ENCODE measurements at regions not wholly inside any gene's neighbourhood (a gene's known extent, or its start where the extent isn't known, plus 50 kb on each side); places are given as distances from the start of the nearest gene placed in this dataset.

DNA sequence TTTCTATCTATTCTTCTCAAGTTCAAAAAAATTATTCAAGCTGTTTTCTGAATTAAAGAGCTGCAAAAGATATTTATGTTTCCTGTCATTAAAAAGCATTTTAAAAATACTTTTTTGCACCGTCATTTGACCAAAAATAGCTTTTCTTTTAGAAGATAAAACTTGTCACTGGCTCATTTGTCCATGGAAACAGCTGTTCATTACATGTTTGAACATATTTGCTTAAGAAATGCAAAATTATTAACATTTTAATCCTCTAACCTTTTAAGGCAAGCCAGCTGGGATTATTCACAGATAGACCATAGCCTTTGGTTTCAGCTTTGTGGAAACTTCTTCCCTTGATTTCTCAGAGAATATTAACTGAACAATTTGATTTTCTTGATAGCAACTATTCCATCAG lies 393.9 kb downstream of the TUSC1 start:
- ChIA-PET POLR2A (no interaction called here), CTCF (no interaction called here)
- no peaks in the 10 kb centered on the region for H3K9me2 ChIP-seq
- no peak for TF ChIP-seq JUND (IDR thresholded peaks at IDR 0.05)
- TF ChIP-seq EZH2phosphoT487 (IDR thresholded peaks at IDR 0.05; ENCODE audit: borderline replicate concordance, low read depth): no peak
- no peak for TF ChIP-seq SMC3 (IDR thresholded peaks at IDR 0.05; ENCODE audit: low read depth, low read length)
- no peak for TF ChIP-seq TCF12 (IDR thresholded peaks at IDR 0.05)
- TF ChIP-seq, protein P1, sequence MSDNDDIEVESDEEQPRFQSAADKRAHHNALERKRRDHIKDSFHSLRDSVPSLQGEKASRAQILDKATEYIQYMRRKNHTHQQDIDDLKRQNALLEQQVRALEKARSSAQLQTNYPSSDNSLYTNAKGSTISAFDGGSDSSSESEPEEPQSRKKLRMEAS (IDR thresholded peaks at IDR 0.05; ENCODE audit: low read depth): no peak
- TF ChIP-seq TAF1 (IDR thresholded peaks at IDR 0.05; ENCODE audit: borderline replicate concordance, low read depth, low read length): no peak
- TF ChIP-seq RCOR1 (IDR thresholded peaks at IDR 0.05; ENCODE audit: low read length): no peak
- TF ChIP-seq, protein P2, sequence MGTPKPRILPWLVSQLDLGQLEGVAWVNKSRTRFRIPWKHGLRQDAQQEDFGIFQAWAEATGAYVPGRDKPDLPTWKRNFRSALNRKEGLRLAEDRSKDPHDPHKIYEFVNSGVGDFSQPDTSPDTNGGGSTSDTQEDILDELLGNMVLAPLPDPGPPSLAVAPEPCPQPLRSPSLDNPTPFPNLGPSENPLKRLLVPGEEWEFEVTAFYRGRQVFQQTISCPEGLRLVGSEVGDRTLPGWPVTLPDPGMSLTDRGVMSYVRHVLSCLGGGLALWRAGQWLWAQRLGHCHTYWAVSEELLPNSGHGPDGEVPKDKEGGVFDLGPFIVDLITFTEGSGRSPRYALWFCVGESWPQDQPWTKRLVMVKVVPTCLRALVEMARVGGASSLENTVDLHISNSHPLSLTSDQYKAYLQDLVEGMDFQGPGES (IDR thresholded peaks at IDR 0.05; ENCODE audit: low read depth, low read length): no peak
- TF ChIP-seq FOSL2 (IDR thresholded peaks at IDR 0.05; ENCODE audit: borderline replicate concordance, low read depth): no peak
- no peak for TF ChIP-seq SIN3A (IDR thresholded peaks at IDR 0.05; ENCODE audit: borderline replicate concordance, low read depth, low read length)
- TF ChIP-seq ELF1 (IDR thresholded peaks at IDR 0.05): no peak
- TF ChIP-seq FOXM1 (IDR thresholded peaks at IDR 0.05; ENCODE audit: low read depth): no peak
- no peak for TF ChIP-seq FOXJ3 (CRISPR knock-in tag; IDR thresholded peaks at IDR 0.05)
- TF ChIP-seq TEAD4 (IDR thresholded peaks at IDR 0.05; ENCODE audit: borderline replicate concordance, insufficient read depth): no peak
- no peak for TF ChIP-seq RAD21 (IDR thresholded peaks at IDR 0.05; ENCODE audit: low read length)
- TF ChIP-seq, protein P3, sequence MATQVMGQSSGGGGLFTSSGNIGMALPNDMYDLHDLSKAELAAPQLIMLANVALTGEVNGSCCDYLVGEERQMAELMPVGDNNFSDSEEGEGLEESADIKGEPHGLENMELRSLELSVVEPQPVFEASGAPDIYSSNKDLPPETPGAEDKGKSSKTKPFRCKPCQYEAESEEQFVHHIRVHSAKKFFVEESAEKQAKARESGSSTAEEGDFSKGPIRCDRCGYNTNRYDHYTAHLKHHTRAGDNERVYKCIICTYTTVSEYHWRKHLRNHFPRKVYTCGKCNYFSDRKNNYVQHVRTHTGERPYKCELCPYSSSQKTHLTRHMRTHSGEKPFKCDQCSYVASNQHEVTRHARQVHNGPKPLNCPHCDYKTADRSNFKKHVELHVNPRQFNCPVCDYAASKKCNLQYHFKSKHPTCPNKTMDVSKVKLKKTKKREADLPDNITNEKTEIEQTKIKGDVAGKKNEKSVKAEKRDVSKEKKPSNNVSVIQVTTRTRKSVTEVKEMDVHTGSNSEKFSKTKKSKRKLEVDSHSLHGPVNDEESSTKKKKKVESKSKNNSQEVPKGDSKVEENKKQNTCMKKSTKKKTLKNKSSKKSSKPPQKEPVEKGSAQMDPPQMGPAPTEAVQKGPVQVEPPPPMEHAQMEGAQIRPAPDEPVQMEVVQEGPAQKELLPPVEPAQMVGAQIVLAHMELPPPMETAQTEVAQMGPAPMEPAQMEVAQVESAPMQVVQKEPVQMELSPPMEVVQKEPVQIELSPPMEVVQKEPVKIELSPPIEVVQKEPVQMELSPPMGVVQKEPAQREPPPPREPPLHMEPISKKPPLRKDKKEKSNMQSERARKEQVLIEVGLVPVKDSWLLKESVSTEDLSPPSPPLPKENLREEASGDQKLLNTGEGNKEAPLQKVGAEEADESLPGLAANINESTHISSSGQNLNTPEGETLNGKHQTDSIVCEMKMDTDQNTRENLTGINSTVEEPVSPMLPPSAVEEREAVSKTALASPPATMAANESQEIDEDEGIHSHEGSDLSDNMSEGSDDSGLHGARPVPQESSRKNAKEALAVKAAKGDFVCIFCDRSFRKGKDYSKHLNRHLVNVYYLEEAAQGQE (IDR thresholded peaks at IDR 0.05; ENCODE audit: low read depth, low read length): no peak
- TF ChIP-seq MEF2A (IDR thresholded peaks at IDR 0.05; ENCODE audit: borderline replicate concordance, low read depth): no peak
- TF ChIP-seq MXI1 (IDR thresholded peaks at IDR 0.05; ENCODE audit: low read depth, low read length): no peak
- H3K4me1 ChIP-seq (ENCODE audit: control insufficient read depth in 1 of 2, insufficient read depth in 2 of 2, low read depth in 1 of 2, low read length in 1 of 2): no peaks in the 10 kb centered on the region
- H3F3A ChIP-seq (replicated peaks; ENCODE audit: insufficient read depth): no peaks in the 10 kb centered on the region
- H4K20me1 ChIP-seq (ENCODE audit: insufficient read depth): no peaks in the 10 kb centered on the region
- no peaks in the 10 kb centered on the region for H3K36me3 ChIP-seq (replicated peaks in 1 of 2; ENCODE audit: control insufficient read depth in 1 of 2, insufficient read depth in 2 of 2, low read length in 1 of 2)
- H3K27me3 ChIP-seq (ENCODE audit: insufficient read depth): no peaks in the 10 kb centered on the region
- no peak overlapping the region for H3K9ac ChIP-seq
- no peak for DNase-seq
- no peak overlapping the region for H3K4me3 ChIP-seq (ENCODE audit: low read depth in 2 of 2, low read length in 1 of 2)
- no peaks in the 10 kb centered on the region for H3K79me2 ChIP-seq (ENCODE audit: insufficient read depth)
- no peaks in the 10 kb centered on the region for H3K9me3 ChIP-seq
- WGBS (ENCODE audit: low lambda C conversion rate): 17% methylated on average over 1 of the region's 1 CpG
- H3K4me2 ChIP-seq: no peak overlapping the region
- H3K27ac ChIP-seq (ENCODE audit: low read depth in 2 of 2, low read length in 1 of 2): no peak overlapping the region
- no peak overlapping the region for H2AFZ ChIP-seq (ENCODE audit: low read depth)
